HepG2 (cell line): ENCODE measurements at regions not wholly inside any gene's neighbourhood (a gene's known extent, or its start where the extent isn't known, plus 50 kb on each side); places are given as distances from the start of the nearest gene placed in this dataset.

Experiments used
- ATAC-seq: fragments of 200-7000 bp; cut with Tn5 transposase; 3 replicates; pipeline ENCODE4 v1.9.1; 2020; ENCODE audit warnings: mild to moderate bottlenecking, moderate library complexity
- BruUV-seq: library from RNA; stranded (reverse); fragments of 400-500 nt; replicated peaks from 2 replicates; lab custom pipeline; 2021; lab: Mats Ljungman, UMichigan
- CTCF ChIA-PET: fragments of 300-600 bp; formaldehyde crosslinking; extraction: SDS; loops from one replicate; lab custom pipeline; 2021; ENCODE audit warnings: low total read pairs, inconsistent platforms, low intra/inter-chr PET ratio; lab: Yijun Ruan, JAX
- POLR2A ChIA-PET: fragments of 350-600 bp; sonication (Branson Sonifier 250); formaldehyde crosslinking; loops from one replicate; lab custom pipeline; 2020; ENCODE audit warnings: antibody characterized with exemption, inconsistent platforms; lab: Yijun Ruan, JAX
- DNase-seq: peaks from one replicate; pipeline ENCODE4 v3.0.0-alpha.2; 2015; ENCODE audit warnings: low spot score
- FAIRE-seq: peaks from 3 replicates; lab custom pipeline; 2011; peaks lifted over from hg19 to GRCh38; lab: Jason Lieb, UNC
- H2AFZ ChIP-seq: one replicate; pipeline ENCODE4 v1.6.1; 2011; ENCODE audit warnings: low read length, inconsistent platforms
- H3K27ac ChIP-seq: fragments of 300-600 bp; 3 replicates; pipeline ENCODE4 v1.8.0; 2011; ENCODE audit warnings: mixed run types, mild to moderate bottlenecking, mixed read lengths, low read length, inconsistent platforms; ENCODE audit not compliant: insufficient read depth; ENCODE audit errors: extremely low read length
- H3K27me3 ChIP-seq, 2 experiments: fragments of 200-600 bp in 1 of 2; 2 replicates in 1 of 2; 3 replicates in 1 of 2; pipeline versions ENCODE4 v1.6.0 to v1.8.0; 2011; ENCODE audit warnings: low read length in 2 of 2, mild to moderate bottlenecking in 2 of 2, moderate library complexity in 2 of 2, inconsistent platforms in 1 of 2; ENCODE audit not compliant: insufficient read depth in 2 of 2, control insufficient read depth in 1 of 2
- H3K36me3 ChIP-seq, 2 experiments: fragments of 200-600 bp in 1 of 2; replicated peaks in 1 of 2; 2 replicates in 1 of 2; 3 replicates in 1 of 2; pipeline versions ENCODE4 v1.5.1 to v1.8.0; 2011; ENCODE audit warnings: low read length in 2 of 2, inconsistent platforms in 1 of 2; ENCODE audit not compliant: insufficient read depth in 2 of 2, control insufficient read depth in 1 of 2
- H3K4me1 ChIP-seq: 2 replicates; pipeline ENCODE4 v1.5.1; 2012; ENCODE audit warnings: low read length, inconsistent platforms; ENCODE audit not compliant: insufficient read depth
- H3K4me2 ChIP-seq: 2 replicates; pipeline ENCODE4 v1.6.0; 2011; ENCODE audit warnings: low read depth, low read length, inconsistent platforms
- H3K4me3 ChIP-seq, 3 experiments: fragments of 200-600 bp in 1 of 3; sonication (generic), shearing (Covaris generic) in 1 of 3; replicated peaks in 1 of 3; 2 replicates each; pipeline ENCODE4 v1.5.1; 2011 to 2016; ENCODE audit warnings: low read length in 3 of 3, inconsistent platforms in 2 of 3, low read depth in 2 of 3, mild to moderate bottlenecking in 2 of 3, control low read depth in 1 of 3, mixed read lengths in 1 of 3; ENCODE audit not compliant: insufficient read depth in 1 of 3
- H3K79me2 ChIP-seq: one replicate; pipeline ENCODE4 v1.6.1; 2011; ENCODE audit warnings: low read length, inconsistent platforms; ENCODE audit not compliant: insufficient read depth
- H3K9ac ChIP-seq: 2 replicates; pipeline ENCODE4 v1.6.0; 2011; ENCODE audit warnings: mild to moderate bottlenecking, low read depth, low read length, inconsistent platforms; ENCODE audit not compliant: insufficient read depth
- H3K9me3 ChIP-seq: 2 replicates; pipeline ENCODE4 v1.5.1; 2012; ENCODE audit warnings: mild to moderate bottlenecking, low read length
- H4K20me1 ChIP-seq: 2 replicates; pipeline ENCODE4 v1.6.0; 2011; ENCODE audit warnings: inconsistent platforms, mild to moderate bottlenecking, low read length, moderate library complexity; ENCODE audit not compliant: insufficient read depth
- FOXK1 ChIP-seq: sonication (generic); formaldehyde crosslinking; IDR thresholded peaks from 2 replicates; pipeline ENCODE4 v1.4.0; 2020; ENCODE audit warnings: low read depth, missing genetic modification reagents, borderline replicate concordance
- HNRNPLL ChIP-seq: fragments of 200-400 bp; formaldehyde crosslinking; IDR thresholded peaks from 2 replicates; pipeline ENCODE4 v1.6.1; 2017; ENCODE audit warnings: mild to moderate bottlenecking, low read depth, low read length; ENCODE audit not compliant: poor library complexity, severe bottlenecking
- KDM6A ChIP-seq: IDR thresholded peaks from 2 replicates; pipeline ENCODE4 v1.6.1; 2016; ENCODE audit warnings: low read depth
- MEIS2 ChIP-seq: sonication (generic); formaldehyde crosslinking; IDR thresholded peaks from 2 replicates; pipeline ENCODE4 v1.9.0; 2021; ENCODE audit warnings: mild to moderate bottlenecking, missing genetic modification reagents
- PAX8 ChIP-seq: sonication (generic); formaldehyde crosslinking; IDR thresholded peaks from 2 replicates; pipeline ENCODE4 v1.8.0; 2022; ENCODE audit warnings: mild to moderate bottlenecking, missing genetic modification reagents, borderline replicate concordance
- PHF5A ChIP-seq: IDR thresholded peaks from one replicate; pipeline ENCODE4 v1.6.1; 2018; ENCODE audit warnings: low read depth, missing genetic modification reagents; ENCODE audit not compliant: unreplicated experiment
- RXRA ChIP-seq: sonication (generic); formaldehyde crosslinking; IDR thresholded peaks from 2 replicates; pipeline ENCODE4 v1.5.1; 2020; ENCODE audit warnings: missing genetic modification reagents
- THRA ChIP-seq: sonication (generic); formaldehyde crosslinking; IDR thresholded peaks from 2 replicates; pipeline ENCODE4 v1.4.0; 2020; ENCODE audit warnings: missing genetic modification reagents, borderline replicate concordance
- WIZ ChIP-seq: sonication (generic); formaldehyde crosslinking; IDR thresholded peaks from 2 replicates; pipeline ENCODE4 v1.5.1; 2020; ENCODE audit warnings: mild to moderate bottlenecking, missing genetic modification reagents
- ZBTB25 ChIP-seq: IDR thresholded peaks from 2 replicates; pipeline ENCODE4 v1.6.1; 2018; ENCODE audit warnings: missing genetic modification reagents
- ZNF121 ChIP-seq: sonication (generic); formaldehyde crosslinking; IDR thresholded peaks from 2 replicates; pipeline ENCODE4 v1.5.0; 2020; ENCODE audit warnings: mild to moderate bottlenecking, missing genetic modification reagents
- ZNF253 ChIP-seq: sonication (generic); formaldehyde crosslinking; IDR thresholded peaks from 2 replicates; pipeline ENCODE4 v1.8.0; 2022; ENCODE audit warnings: mild to moderate bottlenecking, missing genetic modification reagents, borderline replicate concordance
- ZNF282 ChIP-seq: fragments of 450-650 bp; IDR thresholded peaks from 2 replicates; pipeline ENCODE4 v1.6.1; 2018; ENCODE audit not compliant: partially characterized antibody
- ZNF619 ChIP-seq: sonication (generic); formaldehyde crosslinking; IDR thresholded peaks from 2 replicates; pipeline ENCODE4 v1.4.0; 2020; ENCODE audit warnings: mild to moderate bottlenecking, missing genetic modification reagents
- WGBS: methylation state at CpG from one replicate; pipeline ENCODE4 v1.1.6; 2017; ENCODE audit warnings: low lambda C conversion rate; 5-methylcytosine and 5-hydroxymethylcytosine counted together
- in situ Hi-C: cut with HindIII; loops from 2 replicates; pipeline ENCODE4 v1.10.0; 2017; ENCODE audit warnings: low pct_unique_long_range_greater_than_20kb; ENCODE audit not compliant: extremely low pct_ligation_motif_present
- intact Hi-C: fragments of 100-400 bp; cut with micrococcal nuclease; formaldehyde crosslinking; loops from one replicate; pipeline ENCODE4 v1.10.0; 2022; ENCODE audit not compliant: unreplicated experiment
- TF ChIP-seq, protein P1 (sequence below): sonication (generic); formaldehyde crosslinking; IDR thresholded peaks from 2 replicates; pipeline ENCODE4 v1.9.0; 2022; ENCODE audit warnings: low read depth, missing genetic modification reagents
- TF ChIP-seq, protein P2 (sequence below): sonication (generic); formaldehyde crosslinking; IDR thresholded peaks from 2 replicates; pipeline ENCODE4 v1.5.1; 2020; ENCODE audit warnings: mild to moderate bottlenecking, missing genetic modification reagents, moderate library complexity
- TF ChIP-seq, protein P3 (sequence below): sonication (generic); formaldehyde crosslinking; IDR thresholded peaks from 2 replicates; pipeline ENCODE4 v1.8.0; 2022; ENCODE audit warnings: mild to moderate bottlenecking, missing genetic modification reagents, moderate library complexity

GRCh38 chr16:72508191-72508590, 336.2 kb upstream of the PMFBP1 start:
- Histone ChIP-seq H3K4me2 (no peak overlapping the region), H3K9ac (no peak overlapping the region), H3K79me2 (no peaks in the 10 kb centered on the region), H3K36me3 (peaks cover 0 to 3% of the 10 kb centered on the region in 2 experiments; a peak in 1 of 5 replicates), H3K4me1 (no peaks in the 10 kb centered on the region), H3K4me3 (no peak overlapping the region), H2AFZ (no peak overlapping the region), H3K9me3 (no peaks in the 10 kb centered on the region), H3K27me3 (no peaks in the 10 kb centered on the region), H3K27ac (no peak overlapping the region), H4K20me1 (no peaks in the 10 kb centered on the region)
- no TSS peak for BruUV-seq
- ChIA-PET CTCF (no interaction called here), POLR2A (no interaction called here)
- intact Hi-C loops = no loop called here
- in situ Hi-C loops = loop anchor here (25.0 kb wide), 2 partner anchors 329 to 679 kb away; no protein-coding TSS in a partner anchor
- ATAC-seq = no peak
- TF ChIP-seq ZNF253 (no peak), PHF5A (CRISPR knock-in tag) (no peak), PAX8 (no peak), ZNF619 (no peak), WIZ (CRISPR knock-in tag) (no peak), KDM6A (CRISPR knock-in tag) (no peak), RXRA (CRISPR knock-in tag) (no peak), ZBTB25 (CRISPR knock-in tag) (no peak), ZNF282 (no peak), MEIS2 (CRISPR knock-in tag) (no peak), ZNF121 (CRISPR knock-in tag) (no peak), HNRNPLL (no peak), FOXK1 (CRISPR knock-in tag) (no peak), THRA (no peak)
- TF ChIP-seq, protein P1, sequence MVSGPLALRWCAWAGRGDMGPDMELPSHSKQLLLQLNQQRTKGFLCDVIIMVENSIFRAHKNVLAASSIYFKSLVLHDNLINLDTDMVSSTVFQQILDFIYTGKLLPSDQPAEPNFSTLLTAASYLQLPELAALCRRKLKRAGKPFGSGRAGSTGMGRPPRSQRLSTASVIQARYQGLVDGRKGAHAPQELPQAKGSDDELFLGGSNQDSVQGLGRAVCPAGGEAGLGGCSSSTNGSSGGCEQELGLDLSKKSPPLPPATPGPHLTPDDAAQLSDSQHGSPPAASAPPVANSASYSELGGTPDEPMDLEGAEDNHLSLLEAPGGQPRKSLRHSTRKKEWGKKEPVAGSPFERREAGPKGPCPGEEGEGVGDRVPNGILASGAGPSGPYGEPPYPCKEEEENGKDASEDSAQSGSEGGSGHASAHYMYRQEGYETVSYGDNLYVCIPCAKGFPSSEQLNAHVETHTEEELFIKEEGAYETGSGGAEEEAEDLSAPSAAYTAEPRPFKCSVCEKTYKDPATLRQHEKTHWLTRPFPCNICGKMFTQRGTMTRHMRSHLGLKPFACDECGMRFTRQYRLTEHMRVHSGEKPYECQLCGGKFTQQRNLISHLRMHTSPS (CRISPR knock-in tag) = no peak
- TF ChIP-seq, protein P2, sequence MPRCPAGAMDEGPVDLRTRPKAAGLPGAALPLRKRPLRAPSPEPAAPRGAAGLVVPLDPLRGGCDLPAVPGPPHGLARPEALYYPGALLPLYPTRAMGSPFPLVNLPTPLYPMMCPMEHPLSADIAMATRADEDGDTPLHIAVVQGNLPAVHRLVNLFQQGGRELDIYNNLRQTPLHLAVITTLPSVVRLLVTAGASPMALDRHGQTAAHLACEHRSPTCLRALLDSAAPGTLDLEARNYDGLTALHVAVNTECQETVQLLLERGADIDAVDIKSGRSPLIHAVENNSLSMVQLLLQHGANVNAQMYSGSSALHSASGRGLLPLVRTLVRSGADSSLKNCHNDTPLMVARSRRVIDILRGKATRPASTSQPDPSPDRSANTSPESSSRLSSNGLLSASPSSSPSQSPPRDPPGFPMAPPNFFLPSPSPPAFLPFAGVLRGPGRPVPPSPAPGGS (CRISPR knock-in tag) = no peak
- TF ChIP-seq, protein P3, sequence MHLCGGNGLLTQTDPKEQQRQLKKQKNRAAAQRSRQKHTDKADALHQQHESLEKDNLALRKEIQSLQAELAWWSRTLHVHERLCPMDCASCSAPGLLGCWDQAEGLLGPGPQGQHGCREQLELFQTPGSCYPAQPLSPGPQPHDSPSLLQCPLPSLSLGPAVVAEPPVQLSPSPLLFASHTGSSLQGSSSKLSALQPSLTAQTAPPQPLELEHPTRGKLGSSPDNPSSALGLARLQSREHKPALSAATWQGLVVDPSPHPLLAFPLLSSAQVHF (CRISPR knock-in tag) = no peak
- no peak for DNase-seq
- FAIRE-seq = no peak
- 95% methylated on average over 1 of the region's 1 CpG for WGBS
